ENCODE measurements at regions not wholly inside any gene's neighbourhood (a gene's known extent, or its start where the extent isn't known, plus 50 kb on each side); places are given as distances from the start of the nearest gene placed in this dataset.

GRCh38 chr17:53471514-53471913, 351.2 kb upstream of the KIF2B start:
- TF ChIP-seq POLR2AphosphoS2 (IDR thresholded peaks at IDR 0.05; ENCODE audit: low read depth, low read length) (no peak), TAF1 (CRISPR knock-in tag; IDR thresholded peaks at IDR 0.05) (no peak), SMC3 (IDR thresholded peaks at IDR 0.05; ENCODE audit: low read length) (no peak), CTCF (CRISPR knock-in tag; IDR thresholded peaks at IDR 0.05) (no peak), ZNF891 (CRISPR knock-in tag; IDR thresholded peaks at IDR 0.05) (no peak)

All from HepG2 (cell line).